SK-N-SH treated with all-trans-retinoic acid at 6 μM for 48 hours (cell line): ENCODE measurements at regions not wholly inside any gene's neighbourhood (a gene's known extent, or its start where the extent isn't known, plus 50 kb on each side); places are given as distances from the start of the nearest gene placed in this dataset.

Experiments
- CSDC2 ChIP-seq: fragments of 250-450 bp; sonication (Bioruptor Pico); IDR thresholded peaks from 2 replicates; pipeline ENCODE4 v1.5.0; 2020; ENCODE audit warnings: mild to moderate bottlenecking, moderate library complexity
- CSRNP3 ChIP-seq: fragments of 250-450 bp; sonication (Bioruptor Pico); IDR thresholded peaks from 2 replicates; pipeline ENCODE4 v1.5.1; 2021; ENCODE audit warnings: mild to moderate bottlenecking, moderate library complexity
- RARB ChIP-seq: fragments of 250-450 bp; sonication (Bioruptor Pico); IDR thresholded peaks from 2 replicates; pipeline ENCODE4 v1.8.0; 2021; ENCODE audit warnings: mild to moderate bottlenecking, moderate library complexity
- SNAI2 ChIP-seq: fragments of 250-450 bp; sonication (Bioruptor Pico); IDR thresholded peaks from 2 replicates; pipeline ENCODE4 v1.5.0; 2020; ENCODE audit warnings: mild to moderate bottlenecking, moderate library complexity
- ZFP3 ChIP-seq: fragments of 250-450 bp; sonication (Bioruptor Pico); IDR thresholded peaks from 2 replicates; pipeline ENCODE4 v1.5.0; 2020; ENCODE audit warnings: mild to moderate bottlenecking, moderate library complexity
- ZFP30 ChIP-seq: fragments of 450-650 bp; formaldehyde crosslinking; IDR thresholded peaks from 2 replicates; pipeline ENCODE4 v1.5.0; 2022; ENCODE audit warnings: mild to moderate bottlenecking, moderate library complexity
- ZNF70 ChIP-seq: fragments of 450-650 bp; formaldehyde crosslinking; IDR thresholded peaks from 2 replicates; pipeline ENCODE4 v1.5.0; 2020; ENCODE audit warnings: mild to moderate bottlenecking, moderate library complexity
- TF ChIP-seq, protein P1 (sequence below): fragments of 250-450 bp; sonication (Bioruptor Pico); IDR thresholded peaks from 2 replicates; pipeline ENCODE4 v1.8.0; 2020; ENCODE audit warnings: mild to moderate bottlenecking, moderate library complexity, borderline replicate concordance

- TF ChIP-seq CSDC2 (CRISPR knock-in tag) (no peak), SNAI2 (CRISPR knock-in tag) (no peak), RARB (CRISPR knock-in tag) (no peak), ZFP30 (CRISPR knock-in tag) (no peak), CSRNP3 (CRISPR knock-in tag) (no peak), ZFP3 (CRISPR knock-in tag) (no peak), ZNF70 (CRISPR knock-in tag) (no peak)
- TF ChIP-seq, protein P1, sequence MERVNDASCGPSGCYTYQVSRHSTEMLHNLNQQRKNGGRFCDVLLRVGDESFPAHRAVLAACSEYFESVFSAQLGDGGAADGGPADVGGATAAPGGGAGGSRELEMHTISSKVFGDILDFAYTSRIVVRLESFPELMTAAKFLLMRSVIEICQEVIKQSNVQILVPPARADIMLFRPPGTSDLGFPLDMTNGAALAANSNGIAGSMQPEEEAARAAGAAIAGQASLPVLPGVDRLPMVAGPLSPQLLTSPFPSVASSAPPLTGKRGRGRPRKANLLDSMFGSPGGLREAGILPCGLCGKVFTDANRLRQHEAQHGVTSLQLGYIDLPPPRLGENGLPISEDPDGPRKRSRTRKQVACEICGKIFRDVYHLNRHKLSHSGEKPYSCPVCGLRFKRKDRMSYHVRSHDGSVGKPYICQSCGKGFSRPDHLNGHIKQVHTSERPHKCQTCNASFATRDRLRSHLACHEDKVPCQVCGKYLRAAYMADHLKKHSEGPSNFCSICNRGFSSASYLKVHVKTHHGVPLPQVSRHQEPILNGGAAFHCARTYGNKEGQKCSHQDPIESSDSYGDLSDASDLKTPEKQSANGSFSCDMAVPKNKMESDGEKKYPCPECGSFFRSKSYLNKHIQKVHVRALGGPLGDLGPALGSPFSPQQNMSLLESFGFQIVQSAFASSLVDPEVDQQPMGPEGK (CRISPR knock-in tag), result no peak
These were observed 592.6 kb upstream of the HS6ST1 start for GRCh38 chr2:128911276-128911675.
